ENCODE measurements at regions not wholly inside any gene's neighbourhood (a gene's known extent, or its start where the extent isn't known, plus 50 kb on each side); places are given as distances from the start of the nearest gene placed in this dataset.

- no TSS peak for BruUV-seq (replicated peaks)
Observed at GRCh38 chr11:134597452-134597851, 185.4 kb upstream of the B3GAT1 start.

GRCh38 chr11:134596404-134596803, 184.4 kb upstream of the B3GAT1 start:
- Histone ChIP-seq H3K9me3 (ENCODE audit: control insufficient read depth, insufficient read depth, low read depth, low read length) (no peaks in the 10 kb centered on the region), H3K36me3 (ENCODE audit: control insufficient read depth, insufficient read depth, low read length) (no peaks in the 10 kb centered on the region), H3K4me1 (ENCODE audit: control insufficient read depth, insufficient read depth, low read length) (no peaks in the 10 kb centered on the region), H3K4me3 (ENCODE audit: low read depth in 2 of 2, low read length in 2 of 2) (no peak overlapping the region), H3K27me3 (ENCODE audit: control insufficient read depth, insufficient read depth, low read length) (peaks cover 5% of the 10 kb centered on the region), H3K27ac (ENCODE audit: low read length) (no peak overlapping the region)
- DNase-seq (ENCODE audit: low read depth, low spot score) (no peak), ATAC-seq (no peak)
- POLR2A ChIA-PET: no interaction called here
- BruUV-seq (replicated peaks): no TSS peak
- intact Hi-C loops (cut with micrococcal nuclease; ENCODE audit: unreplicated experiment) (no loop called here), in situ Hi-C loops (cut with HindIII; ENCODE audit: low pct_unique_long_range_greater_than_20kb, low sequenced_read_pairs) (no loop called here)
- CTCF ChIA-PET: no interaction called here
- TF ChIP-seq CTCF (IDR thresholded peaks at IDR 0.05) (no peak), POLR2AphosphoS5 (IDR thresholded peaks at IDR 0.05; ENCODE audit: low read depth, low read length) (no peak), REST (IDR thresholded peaks at IDR 0.05; ENCODE audit: insufficient read depth in 1 of 2, low read depth in 2 of 2, low read length in 1 of 2) (no peak), TCF7L2 (IDR thresholded peaks at IDR 0.05; ENCODE audit: low read depth, low read length) (no peak), SIN3A (IDR thresholded peaks at IDR 0.05; ENCODE audit: borderline replicate concordance, insufficient read depth, low read depth, low read length) (no peak)

More at GRCh38 chr11:134597452-134597851, 185.4 kb upstream of the B3GAT1 start:
- no peak overlapping the region for H3K27ac ChIP-seq (ENCODE audit: low read length)
- no peak for DNase-seq (ENCODE audit: low read depth, low spot score)
- H3K9me3 ChIP-seq (ENCODE audit: control insufficient read depth, insufficient read depth, low read depth, low read length): no peaks in the 10 kb centered on the region
- intact Hi-C loops (cut with micrococcal nuclease; ENCODE audit: unreplicated experiment): no loop called here
- H3K4me1 ChIP-seq (ENCODE audit: control insufficient read depth, insufficient read depth, low read length): no peaks in the 10 kb centered on the region
- POLR2A ChIA-PET: no interaction called here
- peaks cover 10% of the 10 kb centered on the region for H3K27me3 ChIP-seq (ENCODE audit: control insufficient read depth, insufficient read depth, low read length)
- no peak; the same call in 1 of the 2 replicates for ATAC-seq
- in situ Hi-C loops (cut with HindIII; ENCODE audit: low pct_unique_long_range_greater_than_20kb, low sequenced_read_pairs): no loop called here
- TF ChIP-seq SIN3A (IDR thresholded peaks at IDR 0.05; ENCODE audit: borderline replicate concordance, insufficient read depth, low read depth, low read length) (no peak), POLR2AphosphoS5 (IDR thresholded peaks at IDR 0.05; ENCODE audit: low read depth, low read length) (no peak), TCF7L2 (IDR thresholded peaks at IDR 0.05; ENCODE audit: low read depth, low read length) (no peak), REST (IDR thresholded peaks at IDR 0.05; ENCODE audit: insufficient read depth in 1 of 2, low read depth in 2 of 2, low read length in 1 of 2) (no peak), CTCF (IDR thresholded peaks at IDR 0.05) (no peak)
- H3K4me3 ChIP-seq (ENCODE audit: low read depth in 2 of 2, low read length in 2 of 2): no peak overlapping the region
- H3K36me3 ChIP-seq (ENCODE audit: control insufficient read depth, insufficient read depth, low read length): no peaks in the 10 kb centered on the region
- CTCF ChIA-PET: no interaction called here

All from Panc1 (cell line).